Right forelimb (tissue), 1 donor: ENCODE measurements at regions not wholly inside any gene's neighbourhood (a gene's known extent, or its start where the extent isn't known, plus 50 kb on each side); places are given as distances from the start of the nearest gene placed in this dataset.
"Not testable (repeated sequence)": the region's sequence is repeated elsewhere in the genome, so short reads cannot be mapped to it uniquely, and the experiment has no call there.

Experiments
- DNase-seq: peaks from one replicate; pipeline ENCODE4 v3.0.0-alpha.2; 2018

DNA sequence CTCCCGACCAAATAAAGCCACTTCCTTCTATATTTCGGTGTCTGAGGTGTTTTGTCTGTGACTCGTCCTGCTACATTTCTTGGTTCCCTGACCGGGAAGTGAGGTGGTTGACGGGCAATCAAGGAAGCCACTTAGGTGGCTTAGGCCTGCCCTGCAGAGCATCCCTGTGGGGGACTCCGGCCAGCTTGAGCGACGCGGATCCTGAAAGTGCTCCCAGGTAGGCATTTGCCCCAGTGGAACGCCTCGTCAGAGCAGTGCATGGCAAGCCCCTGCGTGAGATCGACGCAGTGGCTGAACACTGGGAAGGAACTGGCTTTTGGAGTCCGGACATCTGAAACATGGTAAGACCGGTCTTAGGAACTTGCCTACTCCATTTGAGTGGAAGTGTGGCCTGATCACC, 157.2 kb upstream of the COX7C start:
- no peak for DNase-seq

DNA sequence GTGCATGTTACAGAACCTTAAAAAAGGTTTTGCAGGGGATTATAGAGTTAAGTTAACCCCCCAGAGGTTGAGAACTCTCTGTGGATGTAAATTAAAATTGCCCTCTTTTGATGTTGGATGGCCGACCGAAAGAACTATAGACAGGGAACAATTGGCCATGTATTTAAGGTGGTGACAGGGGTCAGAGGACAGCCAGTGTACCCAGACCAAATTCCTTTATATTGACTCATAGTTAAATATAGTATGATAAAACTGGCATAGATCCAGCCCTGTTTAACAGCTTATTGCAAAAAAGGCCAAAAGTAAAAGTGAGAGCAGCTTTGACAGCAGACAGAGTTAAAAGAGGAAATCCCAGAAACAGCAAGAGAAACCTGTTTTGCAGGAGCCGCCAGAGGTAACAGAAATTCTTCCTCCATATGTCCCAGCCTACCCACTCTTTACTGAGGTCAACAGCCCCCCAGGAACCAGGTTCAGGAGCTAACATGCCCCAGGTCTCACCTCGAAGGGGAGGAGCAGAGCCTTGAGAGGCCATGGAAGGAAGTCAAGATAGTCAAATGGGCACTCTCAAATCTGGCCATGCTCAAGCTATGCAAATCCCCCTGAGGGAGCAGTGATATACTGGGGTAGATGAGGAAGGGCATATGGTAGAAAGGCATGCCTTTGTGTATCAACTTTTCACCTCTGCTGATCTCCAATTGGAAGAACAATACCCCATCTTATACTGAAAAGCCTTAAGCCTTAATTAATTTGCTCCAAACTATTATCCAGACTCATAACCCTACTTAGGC, 156.4 kb upstream of the COX7C start:
- no peak for DNase-seq

DNA sequence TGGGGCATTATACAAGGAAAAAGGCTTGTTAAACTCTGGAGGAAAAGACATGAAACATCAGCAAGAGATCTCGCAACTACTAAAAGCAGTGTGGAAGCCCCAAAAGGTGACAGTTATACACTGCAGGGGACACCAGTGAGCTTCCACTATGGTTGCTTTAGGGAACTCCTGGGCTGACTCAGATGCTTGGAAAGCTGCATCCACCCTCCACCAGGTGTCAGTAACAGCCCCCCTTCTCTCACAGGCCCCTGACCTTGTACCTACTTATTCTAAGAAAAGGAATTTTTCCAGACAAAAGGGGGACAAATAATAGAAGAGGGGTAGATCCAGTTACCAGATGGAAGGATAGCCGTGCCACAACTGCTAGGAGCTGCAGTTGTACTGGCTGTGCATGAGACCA, 154.4 kb upstream of the COX7C start:
- DNase-seq, result no peak

- no peak for DNase-seq
Observed at GRCh38 chr5:86465052-86465838, 152.5 kb upstream of the COX7C start.

DNA sequence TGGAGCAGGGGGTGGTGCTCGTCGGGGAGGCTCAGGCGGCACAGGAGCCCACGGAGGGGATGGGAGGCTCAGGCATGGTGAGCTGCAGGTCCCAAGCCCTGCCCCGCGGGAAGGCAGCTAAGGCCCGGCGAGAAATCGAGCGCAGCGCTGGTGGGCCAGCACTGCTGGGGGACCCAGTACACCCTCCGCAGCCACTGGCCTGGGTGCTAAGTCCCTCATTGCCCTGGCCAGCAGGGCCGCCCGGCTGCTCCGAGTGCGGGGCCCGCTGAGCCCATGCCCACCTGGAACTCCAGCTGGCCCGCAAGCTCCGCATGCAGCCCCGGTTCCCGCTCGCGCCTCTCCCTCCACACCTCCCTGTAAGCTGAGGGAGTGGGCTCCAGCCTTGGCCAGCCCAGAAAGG, 151.0 kb upstream of the COX7C start:
- not testable (repeated sequence) for DNase-seq

- no peak for DNase-seq
Observed at GRCh38 chr5:86482008-86482407, 135.7 kb upstream of the COX7C start.

DNA sequence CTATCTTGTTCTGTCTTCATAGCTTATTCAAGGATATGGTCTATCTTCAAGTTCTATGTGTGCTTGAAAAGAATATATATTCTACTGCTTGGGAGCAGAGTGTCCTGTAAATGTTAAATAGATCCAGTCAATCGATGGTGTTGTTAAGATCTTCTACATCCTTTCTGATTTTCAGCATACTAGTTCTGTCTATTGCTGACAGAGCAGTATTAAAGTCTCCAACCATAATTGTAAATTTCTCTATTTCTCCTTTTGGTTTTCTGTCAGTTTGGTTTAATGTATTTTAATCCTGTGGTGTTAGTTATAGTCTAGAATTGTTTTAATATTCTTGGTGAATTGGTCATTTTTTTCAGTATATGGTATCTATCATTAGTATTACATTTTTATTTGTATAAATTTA, 124.0 kb upstream of the COX7C start:
- no peak for DNase-seq

GRCh38 chr5:86500947-86501346, 116.8 kb upstream of the COX7C start:
- no peak for DNase-seq

DNA sequence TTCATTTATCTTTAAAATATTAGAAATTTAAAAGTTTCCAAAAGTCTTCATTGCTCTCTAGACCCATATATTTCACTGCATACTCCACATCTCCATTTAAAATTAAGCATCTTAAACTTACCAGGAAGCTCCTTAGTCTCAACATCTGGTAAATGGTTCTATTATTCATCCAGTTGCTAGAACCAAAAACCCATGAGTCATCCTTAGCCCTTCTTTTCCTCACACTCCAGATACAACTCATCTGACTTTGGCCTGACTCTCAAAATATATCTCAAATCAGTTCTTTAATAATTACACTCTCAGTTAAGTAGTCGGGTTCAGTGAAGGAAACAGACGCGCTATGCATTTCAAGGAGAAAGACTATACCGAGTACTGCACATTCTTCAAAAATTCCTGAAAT, 110.2 kb upstream of the COX7C start:
- no peak for DNase-seq

- DNase-seq, result not testable (repeated sequence)
Observed at GRCh38 chr5:86510330-86510915, 107.3 kb upstream of the COX7C start.

DNA sequence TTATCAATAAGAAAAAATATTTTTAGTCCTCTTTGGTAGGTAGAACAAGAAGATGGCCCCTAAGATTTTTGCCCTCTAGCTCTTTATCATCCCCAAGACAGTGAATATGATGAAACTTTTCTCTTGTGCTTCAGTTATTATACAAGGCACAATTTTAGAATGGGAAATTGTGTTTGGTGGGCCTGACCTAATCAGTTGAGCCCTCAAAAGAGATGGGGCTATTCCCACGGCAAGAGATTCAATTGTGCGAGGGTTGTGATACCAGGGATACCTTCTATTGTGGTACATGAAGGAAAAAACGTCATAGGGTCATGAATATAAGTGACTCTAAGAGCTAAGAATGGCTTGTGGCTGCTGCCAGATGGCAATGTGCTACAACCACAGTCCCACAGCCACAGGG, 94.0 kb upstream of the COX7C start:
- no peak for DNase-seq

DNA sequence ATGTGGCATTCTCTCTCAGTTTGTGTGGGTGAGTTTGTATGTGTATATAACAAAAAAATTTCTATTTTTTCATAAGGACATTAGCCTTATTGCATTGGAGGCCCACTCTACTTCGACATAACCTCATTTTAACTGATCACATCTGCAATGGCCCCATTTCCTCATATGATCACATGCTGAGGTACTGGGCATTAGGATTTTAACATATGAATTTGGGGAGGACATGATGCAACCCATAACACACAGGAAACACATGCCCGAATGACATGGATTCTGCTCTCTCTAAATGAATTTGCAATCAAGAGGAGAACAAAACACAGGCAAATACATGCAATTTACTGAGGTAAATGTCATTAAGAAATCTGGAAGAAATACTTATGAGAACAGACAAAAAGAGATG, 92.1 kb upstream of the COX7C start:
- no peak for DNase-seq

DNA sequence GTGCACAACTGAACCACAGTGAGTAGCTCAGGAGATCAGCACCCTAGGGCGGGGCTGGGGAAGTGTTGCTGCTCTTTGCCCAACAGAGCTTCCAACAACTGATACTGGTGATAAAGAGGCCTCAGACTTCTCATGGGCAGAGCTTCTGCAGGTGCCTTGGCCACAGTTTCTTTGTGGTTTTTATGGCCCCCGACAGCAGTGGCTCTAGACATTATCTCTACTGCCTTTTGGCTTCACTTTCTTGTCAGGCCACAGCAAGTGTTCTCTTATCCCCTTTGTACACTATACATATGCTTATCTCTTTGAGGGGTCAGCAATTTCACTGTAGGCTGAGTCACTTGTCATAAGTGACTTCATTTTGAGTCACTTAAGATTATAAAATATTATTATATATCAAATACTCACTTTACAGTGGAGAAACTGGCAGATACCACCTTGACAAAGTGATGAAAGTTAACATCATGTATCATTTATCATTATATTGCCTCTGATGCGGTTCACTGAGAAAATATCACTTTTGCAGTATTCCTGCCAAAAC, 90.9 kb upstream of the COX7C start:
- DNase-seq, result no peak

- no peak for DNase-seq
Observed at GRCh38 chr5:86532429-86532828, 85.3 kb upstream of the COX7C start.

GRCh38 chr5:86536396-86536795, 81.3 kb upstream of the COX7C start:
- no peak for DNase-seq

- no peak for DNase-seq
Observed at GRCh38 chr5:86542532-86542931, 75.2 kb upstream of the COX7C start.

- no peak for DNase-seq
Observed at GRCh38 chr5:86546044-86546443, 71.7 kb upstream of the COX7C start.

DNA sequence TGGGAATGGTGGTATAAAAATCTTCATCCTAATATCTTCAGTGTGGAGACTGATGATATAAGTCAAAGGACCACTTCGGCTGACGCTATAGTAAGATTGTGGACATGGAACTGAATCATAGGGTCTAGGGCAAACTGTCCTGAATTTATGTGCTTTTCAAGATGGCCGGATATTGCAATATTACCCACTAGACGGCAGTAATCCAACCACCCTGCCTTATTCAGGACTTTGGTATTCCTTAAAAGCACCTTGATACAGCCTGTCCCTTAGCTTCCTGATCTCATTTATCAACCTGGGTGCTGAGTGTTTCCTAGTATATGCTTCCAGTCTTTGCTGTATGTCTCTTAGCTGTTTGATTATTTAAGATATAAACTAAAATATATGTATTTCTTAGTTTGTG, 71.2 kb upstream of the COX7C start:
- DNase-seq, result no peak

DNA sequence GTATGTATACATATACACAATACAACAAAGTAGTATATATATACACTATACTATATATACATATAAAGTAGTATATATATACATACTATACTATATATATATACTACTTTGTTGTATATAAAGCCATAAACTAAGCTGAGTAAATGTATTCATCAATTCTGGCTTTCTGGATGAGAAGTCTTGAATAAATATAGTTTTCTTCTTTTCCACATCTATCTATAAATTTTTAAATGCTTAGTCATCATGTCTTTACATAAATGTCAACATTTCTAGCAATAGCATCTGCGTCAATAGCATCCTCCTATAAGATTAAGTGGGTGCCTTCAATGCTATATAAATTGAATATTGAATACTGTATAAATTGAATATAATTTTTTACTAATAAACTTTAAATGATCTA, 63.1 kb upstream of the COX7C start:
- no peak for DNase-seq

GRCh38 chr5:86557920-86558319, 59.8 kb upstream of the COX7C start:
- no peak for DNase-seq

DNA sequence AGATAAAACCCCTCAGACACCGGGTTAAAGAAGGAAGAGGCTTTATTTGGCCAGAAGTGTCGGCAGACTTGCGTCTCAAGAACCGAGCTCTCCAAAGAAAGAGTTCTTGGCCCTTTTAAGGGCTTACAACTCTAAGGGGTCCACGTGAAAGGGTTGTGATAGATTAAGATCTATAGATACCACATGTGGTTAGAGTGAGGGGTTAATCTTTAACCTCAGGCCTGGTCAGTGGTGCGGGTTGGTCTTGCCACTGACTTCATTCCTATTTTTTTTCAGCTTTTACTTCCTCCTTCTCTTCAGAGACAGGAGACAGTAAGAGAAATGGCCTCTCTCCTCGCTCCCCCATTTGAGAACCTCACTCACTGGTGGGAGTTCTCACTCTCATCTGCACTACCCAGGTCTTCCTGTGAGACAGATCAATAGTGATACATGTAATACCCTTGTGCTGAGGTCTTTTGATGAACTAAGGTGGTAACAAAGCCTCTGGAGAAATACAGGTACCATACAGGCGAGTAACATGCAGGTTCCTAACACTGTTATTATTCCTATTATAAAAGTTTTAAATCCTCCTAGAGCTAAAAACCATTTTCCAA, 52.4 kb upstream of the COX7C start:
- DNase-seq, result no peak

DNA sequence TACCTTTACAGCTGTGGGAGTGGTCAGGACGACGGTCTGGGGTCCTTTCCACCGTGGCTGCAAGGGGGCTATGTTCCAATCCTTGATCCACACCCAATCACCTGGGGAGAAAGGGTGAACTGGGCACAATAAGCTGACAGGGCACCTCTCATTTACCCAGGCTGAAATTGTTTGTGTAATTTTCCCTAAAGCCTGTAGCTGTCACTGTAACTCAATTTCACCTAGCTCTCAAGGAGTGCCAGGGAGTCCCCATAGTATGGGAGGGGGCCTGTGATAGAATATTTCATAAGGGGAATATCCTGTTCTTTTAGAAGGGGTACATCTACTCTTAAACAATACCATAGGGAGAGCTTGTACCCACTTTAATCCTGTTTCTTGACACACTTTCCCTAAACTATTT, 51.7 kb upstream of the COX7C start:
- DNase-seq, result not testable (repeated sequence)
